Esophagus squamous epithelium (tissue), 4 donors: ENCODE measurements at regions not wholly inside any gene's neighbourhood (a gene's known extent, or its start where the extent isn't known, plus 50 kb on each side); places are given as distances from the start of the nearest gene placed in this dataset.

Experiments
- CTCF ChIP-seq, 6 experiments: fragments of 450-650 bp in 4 of 6; fragments of 200-600 bp in 2 of 6; sonication (generic) in 2 of 6; IDR thresholded peaks; one replicate each; pipeline ENCODE4 v1.5.1; 2016 to 2019; ENCODE audit warnings: antibody characterized with exemption in 6 of 6, mild to moderate bottlenecking in 4 of 6, moderate library complexity in 4 of 6
- POLR2A ChIP-seq, 4 donors: fragments of 450-650 bp; IDR thresholded peaks; one replicate each; pipeline ENCODE4 v1.6.1; 2017; ENCODE audit warnings: antibody characterized with exemption in 4 of 4, mild to moderate bottlenecking in 4 of 4, moderate library complexity in 3 of 4

GRCh38 chr11:69220561-69221051, 64.9 kb downstream of the SMIM38 start:
- TF ChIP-seq POLR2A (IDR thresholded peaks at IDR 0.05) (no peak), CTCF (IDR thresholded peaks at IDR 0.05) (no peak)
